ENCODE measurements at regions not wholly inside any gene's neighbourhood (a gene's known extent, or its start where the extent isn't known, plus 50 kb on each side); places are given as distances from the start of the nearest gene placed in this dataset.

- TF ChIP-seq SNAPC4 (CRISPR knock-in tag; IDR thresholded peaks at IDR 0.05) = no peak
- TF ChIP-seq TBL1XR1 (IDR thresholded peaks at IDR 0.05; ENCODE audit: borderline replicate concordance, low read length, partially characterized antibody) = no peak
- no peak for TF ChIP-seq HDAC6 (IDR thresholded peaks at IDR 0.05; ENCODE audit: low read depth, low read length)
- TF ChIP-seq CTCF (CRISPR knock-in tag; IDR thresholded peaks at IDR 0.05) = no peak
- TF ChIP-seq ELF4 (CRISPR knock-in tag; IDR thresholded peaks at IDR 0.05; ENCODE audit: borderline replicate concordance) = no peak
- no peak for TF ChIP-seq SETDB1 (CRISPR knock-in tag; IDR thresholded peaks at IDR 0.05; ENCODE audit: borderline replicate concordance)
- TF ChIP-seq ZBTB7A (CRISPR knock-in tag; IDR thresholded peaks at IDR 0.05) = no peak
- no peak for TF ChIP-seq ZNF589 (CRISPR knock-in tag; conservative IDR thresholded peaks at IDR 0.05)
- no peak for TF ChIP-seq GLI4 (CRISPR knock-in tag; IDR thresholded peaks at IDR 0.05; ENCODE audit: borderline replicate concordance)
- TF ChIP-seq ZNF468 (CRISPR knock-in tag; IDR thresholded peaks at IDR 0.05) = no peak
- TF ChIP-seq PBX3 (CRISPR knock-in tag; IDR thresholded peaks at IDR 0.05; ENCODE audit: borderline replicate concordance) = no peak
Measured at GRCh38 chr5:66340786-66341185, 196.7 kb downstream of the SREK1 start.
